NCI-H2081 (cell line): ENCODE measurements at regions not wholly inside any gene's neighbourhood (a gene's known extent, or its start where the extent isn't known, plus 50 kb on each side); places are given as distances from the start of the nearest gene placed in this dataset.
"Not testable (repeated sequence)": the region's sequence is repeated elsewhere in the genome, so short reads cannot be mapped to it uniquely, and the experiment has no call there.

ENCODE experiments used
- DNase-seq, 2 experiments: peaks; one replicate each; lab custom pipeline; 2025; lab: John Stamatoyannopoulos, UW

- no peak for DNase-seq
Measured at GRCh38 chr1:193919827-193920226, 733.4 kb upstream of the B3GALT2 start.

- DNase-seq, result no peak
Measured at GRCh38 chr1:193916452-193916851, 730.0 kb upstream of the B3GALT2 start.

GRCh38 chr1:193914871-193915270 is 728.5 kb upstream of the B3GALT2 start:
- no peak for DNase-seq

GRCh38 chr1:193909406-193910082 is 723.1 kb upstream of the B3GALT2 start:
- DNase-seq, result no peak

- DNase-seq, result no peak
Measured at GRCh38 chr1:193905288-193906085, 719.1 kb upstream of the B3GALT2 start.

- DNase-seq, result no peak
Measured at GRCh38 chr1:193891788-193892187, 705.4 kb upstream of the B3GALT2 start.

- DNase-seq, result no peak
Measured at GRCh38 chr1:193890935-193891334, 704.5 kb upstream of the B3GALT2 start.

- no peak for DNase-seq
Measured at GRCh38 chr1:193884848-193885558, 698.6 kb upstream of the B3GALT2 start.

GRCh38 chr1:193877920-193878319 is 691.5 kb upstream of the B3GALT2 start:
- not testable (repeated sequence) for DNase-seq

GRCh38 chr1:193868425-193868824 is 682.0 kb upstream of the B3GALT2 start:
- no peak for DNase-seq

- DNase-seq, result no peak
Measured at GRCh38 chr1:193856261-193856660, 669.8 kb upstream of the B3GALT2 start.

GRCh38 chr1:193850745-193851144 is 664.3 kb upstream of the B3GALT2 start:
- DNase-seq, result peak; percentile 6 to 45

- no peak for DNase-seq
Measured at GRCh38 chr1:193846876-193847604, 660.6 kb upstream of the B3GALT2 start.

- DNase-seq, result no peak
Measured at GRCh38 chr1:193846411-193846810, 660.0 kb upstream of the B3GALT2 start.

GRCh38 chr1:193841857-193842256 is 655.4 kb upstream of the B3GALT2 start:
- DNase-seq, result no peak

- no peak for DNase-seq
Measured at GRCh38 chr1:193831465-193831864, 645.1 kb upstream of the B3GALT2 start.

- DNase-seq, result no peak
Measured at GRCh38 chr1:193827516-193827915, 641.1 kb upstream of the B3GALT2 start.

- DNase-seq, result no peak
Measured at GRCh38 chr1:193819376-193819775, 633.0 kb upstream of the B3GALT2 start.

- no peak for DNase-seq
Measured at GRCh38 chr1:193807208-193807607, 620.8 kb upstream of the B3GALT2 start.

- no peak for DNase-seq
Measured at GRCh38 chr1:193806079-193807048, 620.0 kb upstream of the B3GALT2 start.
